ENCODE measurements at regions not wholly inside any gene's neighbourhood (a gene's known extent, or its start where the extent isn't known, plus 50 kb on each side); places are given as distances from the start of the nearest gene placed in this dataset.

DNA sequence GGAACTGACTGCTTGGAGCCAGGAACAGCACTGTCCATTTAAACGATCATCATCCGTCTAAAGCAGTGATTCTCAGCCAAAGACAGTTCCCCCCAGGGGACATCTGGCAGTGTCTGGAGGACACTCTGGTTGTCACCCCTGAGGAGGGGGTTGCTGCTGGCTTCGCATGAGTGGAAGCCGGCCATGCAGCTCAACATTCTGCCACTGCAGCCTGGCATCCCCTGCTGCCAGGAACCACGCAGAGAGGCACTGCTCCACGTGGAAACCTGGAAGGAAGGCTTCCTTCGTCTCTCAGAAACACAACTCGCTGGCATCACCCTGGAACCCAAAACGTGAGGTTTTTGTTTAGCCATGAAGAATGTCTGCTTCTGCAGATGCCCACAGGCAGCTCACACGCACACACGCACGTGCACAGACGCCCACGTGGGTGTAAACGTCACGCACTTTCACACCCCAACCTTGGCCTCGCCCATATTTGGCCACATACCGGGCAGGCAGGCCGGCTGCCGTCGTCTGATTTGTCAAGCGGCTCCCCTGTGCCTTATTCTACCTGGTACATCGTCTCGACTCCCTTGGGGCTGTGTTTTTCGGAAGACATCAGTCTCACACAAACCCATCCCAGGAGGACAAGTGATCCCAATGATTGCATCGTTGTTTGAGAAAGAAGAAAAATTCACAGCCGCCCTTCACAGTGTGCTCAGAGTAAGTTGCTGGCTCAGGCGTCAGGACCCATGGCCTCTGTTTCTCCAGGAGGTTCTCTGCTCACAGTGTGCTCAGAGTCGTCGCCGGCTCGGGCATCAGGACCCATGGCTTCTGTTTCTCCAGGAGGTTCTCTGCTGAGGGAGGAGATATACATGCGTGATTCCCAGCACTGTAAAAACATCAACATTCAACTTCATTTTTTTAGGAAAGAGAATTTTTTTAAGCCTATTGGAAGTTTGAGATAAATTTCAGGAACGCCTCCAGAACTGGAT lies 127.2 kb upstream of the PPP2R2D start:
- no peak for TF ChIP-seq POLR2A (IDR thresholded peaks at IDR 0.05)
- TF ChIP-seq, protein P1, sequence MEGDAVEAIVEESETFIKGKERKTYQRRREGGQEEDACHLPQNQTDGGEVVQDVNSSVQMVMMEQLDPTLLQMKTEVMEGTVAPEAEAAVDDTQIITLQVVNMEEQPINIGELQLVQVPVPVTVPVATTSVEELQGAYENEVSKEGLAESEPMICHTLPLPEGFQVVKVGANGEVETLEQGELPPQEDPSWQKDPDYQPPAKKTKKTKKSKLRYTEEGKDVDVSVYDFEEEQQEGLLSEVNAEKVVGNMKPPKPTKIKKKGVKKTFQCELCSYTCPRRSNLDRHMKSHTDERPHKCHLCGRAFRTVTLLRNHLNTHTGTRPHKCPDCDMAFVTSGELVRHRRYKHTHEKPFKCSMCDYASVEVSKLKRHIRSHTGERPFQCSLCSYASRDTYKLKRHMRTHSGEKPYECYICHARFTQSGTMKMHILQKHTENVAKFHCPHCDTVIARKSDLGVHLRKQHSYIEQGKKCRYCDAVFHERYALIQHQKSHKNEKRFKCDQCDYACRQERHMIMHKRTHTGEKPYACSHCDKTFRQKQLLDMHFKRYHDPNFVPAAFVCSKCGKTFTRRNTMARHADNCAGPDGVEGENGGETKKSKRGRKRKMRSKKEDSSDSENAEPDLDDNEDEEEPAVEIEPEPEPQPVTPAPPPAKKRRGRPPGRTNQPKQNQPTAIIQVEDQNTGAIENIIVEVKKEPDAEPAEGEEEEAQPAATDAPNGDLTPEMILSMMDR (IDR thresholded peaks at IDR 0.05) = no peak
- no peak for DNase-seq
- intact Hi-C loops (cut with DNase I; ENCODE audit: low total_unique reads) = no loop called here

GRCh38 chr10:131774681-131775085 lies 126.1 kb upstream of the PPP2R2D start:
- Histone ChIP-seq H3K9me3 (no peaks in the 10 kb centered on the region), H3K27ac (no peak overlapping the region), H3K4me1 (no peaks in the 10 kb centered on the region), H3K27me3 (no peaks in the 10 kb centered on the region), H3K4me3 (no peak overlapping the region), H3K36me3 (ENCODE audit: low read depth, missing control alignments) (no peaks in the 10 kb centered on the region)
- WGBS, 2 donors = 85% methylated on average over 11 to 16 of the region's 17 CpGs
- intact Hi-C loops (cut with DNase I; ENCODE audit: low total_unique reads) = no loop called here
- no peak for DNase-seq
- TF ChIP-seq, protein P1 (IDR thresholded peaks at IDR 0.05) = no peak
- TF ChIP-seq POLR2A (IDR thresholded peaks at IDR 0.05) = no peak

More for the DNA sequence above, 127.2 kb upstream of the PPP2R2D start:
- 69 to 76% methylated on average over 33 to 34 of the region's 34 CpGs for WGBS, 2 donors
- Histone ChIP-seq H3K4me3 (no peak overlapping the region), H3K9me3 (no peaks in the 10 kb centered on the region), H3K27me3 (no peaks in the 10 kb centered on the region), H3K36me3 (ENCODE audit: low read depth, missing control alignments) (no peaks in the 10 kb centered on the region), H3K27ac (no peak overlapping the region), H3K4me1 (no peaks in the 10 kb centered on the region)

DNA sequence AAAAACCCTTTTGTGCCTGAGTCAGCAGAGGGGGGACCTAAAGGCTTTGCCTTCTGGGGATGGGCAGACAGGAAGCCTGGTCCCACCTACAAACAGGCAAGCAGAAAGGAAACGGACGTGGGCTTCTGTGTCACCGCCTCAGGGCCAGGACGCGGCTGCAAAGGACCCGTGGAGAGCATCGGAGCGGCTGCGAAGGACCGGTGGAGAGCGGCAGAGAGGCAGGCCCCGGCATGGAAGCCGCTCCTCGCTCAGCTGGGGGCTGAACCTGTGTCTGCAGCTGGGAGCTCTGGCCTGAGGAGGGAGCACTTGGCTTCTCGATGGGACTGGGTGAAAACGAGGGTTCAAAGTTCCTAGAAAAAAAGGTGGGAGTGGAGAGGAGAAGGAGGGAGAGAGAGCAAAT lies 125.4 kb upstream of the PPP2R2D start:
- DNase-seq = no peak
- intact Hi-C loops (cut with DNase I; ENCODE audit: low total_unique reads) = no loop called here
- Histone ChIP-seq H3K9me3 (no peaks in the 10 kb centered on the region), H3K27me3 (no peaks in the 10 kb centered on the region), H3K4me3 (no peak overlapping the region), H3K27ac (no peak overlapping the region), H3K4me1 (no peaks in the 10 kb centered on the region), H3K36me3 (ENCODE audit: low read depth, missing control alignments) (no peaks in the 10 kb centered on the region)
- TF ChIP-seq POLR2A (IDR thresholded peaks at IDR 0.05) = no peak
- TF ChIP-seq, protein P1 (IDR thresholded peaks at IDR 0.05) = no peak
- WGBS, 2 donors = 76% methylated on average over 16 of the region's 16 CpGs

DNA sequence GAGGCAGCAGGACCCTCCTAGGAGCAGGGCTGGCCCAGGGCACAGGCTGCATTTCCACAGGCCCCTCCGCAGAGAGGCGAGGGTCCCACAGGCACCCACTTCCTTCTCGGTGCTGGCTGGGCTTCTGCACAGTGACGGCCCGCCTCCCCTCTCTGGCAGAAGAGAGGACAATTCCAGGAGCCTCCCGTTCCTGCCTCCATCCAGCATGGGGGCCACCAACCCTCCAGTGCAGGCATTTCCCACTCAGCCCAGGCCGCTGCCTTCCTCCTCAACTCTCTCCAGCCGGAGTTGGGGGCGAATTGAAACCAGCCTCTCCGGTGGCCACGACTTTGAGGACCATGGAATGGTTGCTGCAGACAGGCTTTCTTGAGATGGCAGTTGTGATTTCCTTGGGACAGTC lies 125.0 kb upstream of the PPP2R2D start:
- Histone ChIP-seq H3K27ac (no peak overlapping the region), H3K4me3 (no peak overlapping the region), H3K36me3 (ENCODE audit: low read depth, missing control alignments) (no peaks in the 10 kb centered on the region), H3K4me1 (no peaks in the 10 kb centered on the region), H3K9me3 (no peaks in the 10 kb centered on the region), H3K27me3 (no peaks in the 10 kb centered on the region)
- TF ChIP-seq POLR2A (IDR thresholded peaks at IDR 0.05) = no peak
- TF ChIP-seq, protein P1 (IDR thresholded peaks at IDR 0.05) = no peak
- WGBS, 2 donors = 79 to 85% methylated on average over 8 to 11 of the region's 11 CpGs
- intact Hi-C loops (cut with DNase I; ENCODE audit: low total_unique reads) = no loop called here
- no peak for DNase-seq

All from testis (tissue), 2 donors.